ENCODE measurements at regions not wholly inside any gene's neighbourhood (a gene's known extent, or its start where the extent isn't known, plus 50 kb on each side); places are given as distances from the start of the nearest gene placed in this dataset.

DNA sequence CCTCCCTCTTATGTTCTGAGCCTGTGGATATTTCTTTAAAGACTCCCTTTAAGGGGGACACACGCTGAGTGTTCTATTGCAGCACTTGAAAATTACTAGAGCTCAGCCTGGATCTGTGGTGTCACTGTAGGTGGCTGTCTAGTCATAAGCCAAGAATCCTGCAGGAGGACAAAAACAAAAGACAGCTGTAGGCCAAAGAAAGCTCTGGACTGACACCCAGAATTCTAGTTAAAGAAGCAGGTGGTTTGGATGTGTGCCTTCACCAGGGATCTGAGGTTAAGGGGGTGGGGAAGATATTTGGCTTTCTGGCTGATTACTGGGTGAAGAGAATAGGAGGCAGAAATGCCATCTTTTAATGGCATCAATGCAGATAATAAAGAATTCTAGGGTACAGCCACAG is 842.5 kb upstream of the NXPH2 start:
- no peak for TF ChIP-seq ZNF133 (tag by site-specific recombination; IDR thresholded peaks at IDR 0.05)
- TF ChIP-seq, protein P1, sequence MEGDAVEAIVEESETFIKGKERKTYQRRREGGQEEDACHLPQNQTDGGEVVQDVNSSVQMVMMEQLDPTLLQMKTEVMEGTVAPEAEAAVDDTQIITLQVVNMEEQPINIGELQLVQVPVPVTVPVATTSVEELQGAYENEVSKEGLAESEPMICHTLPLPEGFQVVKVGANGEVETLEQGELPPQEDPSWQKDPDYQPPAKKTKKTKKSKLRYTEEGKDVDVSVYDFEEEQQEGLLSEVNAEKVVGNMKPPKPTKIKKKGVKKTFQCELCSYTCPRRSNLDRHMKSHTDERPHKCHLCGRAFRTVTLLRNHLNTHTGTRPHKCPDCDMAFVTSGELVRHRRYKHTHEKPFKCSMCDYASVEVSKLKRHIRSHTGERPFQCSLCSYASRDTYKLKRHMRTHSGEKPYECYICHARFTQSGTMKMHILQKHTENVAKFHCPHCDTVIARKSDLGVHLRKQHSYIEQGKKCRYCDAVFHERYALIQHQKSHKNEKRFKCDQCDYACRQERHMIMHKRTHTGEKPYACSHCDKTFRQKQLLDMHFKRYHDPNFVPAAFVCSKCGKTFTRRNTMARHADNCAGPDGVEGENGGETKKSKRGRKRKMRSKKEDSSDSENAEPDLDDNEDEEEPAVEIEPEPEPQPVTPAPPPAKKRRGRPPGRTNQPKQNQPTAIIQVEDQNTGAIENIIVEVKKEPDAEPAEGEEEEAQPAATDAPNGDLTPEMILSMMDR (tag by site-specific recombination; IDR thresholded peaks at IDR 0.05), result no peak
- TF ChIP-seq PRDM4 (tag by site-specific recombination; IDR thresholded peaks at IDR 0.05), result no peak
- TF ChIP-seq, protein P2, sequence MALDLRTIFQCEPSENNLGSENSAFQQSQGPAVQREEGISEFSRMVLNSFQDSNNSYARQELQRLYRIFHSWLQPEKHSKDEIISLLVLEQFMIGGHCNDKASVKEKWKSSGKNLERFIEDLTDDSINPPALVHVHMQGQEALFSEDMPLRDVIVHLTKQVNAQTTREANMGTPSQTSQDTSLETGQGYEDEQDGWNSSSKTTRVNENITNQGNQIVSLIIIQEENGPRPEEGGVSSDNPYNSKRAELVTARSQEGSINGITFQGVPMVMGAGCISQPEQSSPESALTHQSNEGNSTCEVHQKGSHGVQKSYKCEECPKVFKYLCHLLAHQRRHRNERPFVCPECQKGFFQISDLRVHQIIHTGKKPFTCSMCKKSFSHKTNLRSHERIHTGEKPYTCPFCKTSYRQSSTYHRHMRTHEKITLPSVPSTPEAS (tag by site-specific recombination; IDR thresholded peaks at IDR 0.05), result no peak
- no peak for TF ChIP-seq ZBTB6 (tag by site-specific recombination; IDR thresholded peaks at IDR 0.05)
- no peak for TF ChIP-seq ZNF501 (tag by site-specific recombination; IDR thresholded peaks at IDR 0.05)
- no peak for TF ChIP-seq ZNF707 (tag by site-specific recombination; IDR thresholded peaks at IDR 0.05)
- TF ChIP-seq ZFP41 (tag by site-specific recombination; IDR thresholded peaks at IDR 0.05; ENCODE audit: borderline replicate concordance), result no peak
- TF ChIP-seq ZSCAN5A (tag by site-specific recombination; IDR thresholded peaks at IDR 0.05), result no peak
- no peak for TF ChIP-seq YY1 (tag by site-specific recombination; IDR thresholded peaks at IDR 0.05)
- TF ChIP-seq ZNF155 (tag by site-specific recombination; IDR thresholded peaks at IDR 0.05), result no peak
- TF ChIP-seq SP2 (tag by site-specific recombination; IDR thresholded peaks at IDR 0.05), result no peak
- no peak for TF ChIP-seq HIC1 (tag by site-specific recombination; IDR thresholded peaks at IDR 0.05)
